HG02884 (cell line): ENCODE measurements at regions not wholly inside any gene's neighbourhood (a gene's known extent, or its start where the extent isn't known, plus 50 kb on each side); places are given as distances from the start of the nearest gene placed in this dataset.
A peak's percentile ranks its signal among the peaks of the same experiment; 100 is the strongest.

ENCODE experiments used
- ATAC-seq: cut with Tn5 transposase; IDR thresholded peaks from one replicate; pipeline ENCODE4 v1.9.1; 2021; ENCODE audit warnings: mild to moderate bottlenecking, moderate library complexity; ENCODE audit not compliant: unreplicated experiment

- ATAC-seq = no peak
Observed at GRCh38 chr1:116262207-116262994, 110.6 kb upstream of the ATP1A1 start.

GRCh38 chr1:116262995-116263385, 110.1 kb upstream of the ATP1A1 start:
- no peak for ATAC-seq

GRCh38 chr1:116265931-116266863, 106.8 kb upstream of the ATP1A1 start:
- no peak for ATAC-seq

DNA sequence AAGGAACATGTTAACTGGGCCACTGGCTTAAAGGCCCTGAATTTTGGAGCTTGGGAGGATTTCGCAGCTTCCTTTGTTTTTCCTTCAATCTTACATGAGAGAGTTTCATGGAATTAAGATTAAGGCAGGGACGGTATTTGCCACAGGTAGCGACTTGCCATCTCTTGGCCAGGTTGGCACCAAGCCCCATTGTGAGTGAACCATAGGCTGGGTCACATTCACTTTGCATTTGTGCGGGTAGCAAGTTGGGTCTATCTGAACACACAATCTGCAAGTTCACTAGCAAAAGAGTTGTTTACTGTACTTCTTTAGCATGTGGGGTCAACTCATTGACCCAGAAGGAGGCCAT, 106.2 kb upstream of the ATP1A1 start:
- ATAC-seq = no peak

DNA sequence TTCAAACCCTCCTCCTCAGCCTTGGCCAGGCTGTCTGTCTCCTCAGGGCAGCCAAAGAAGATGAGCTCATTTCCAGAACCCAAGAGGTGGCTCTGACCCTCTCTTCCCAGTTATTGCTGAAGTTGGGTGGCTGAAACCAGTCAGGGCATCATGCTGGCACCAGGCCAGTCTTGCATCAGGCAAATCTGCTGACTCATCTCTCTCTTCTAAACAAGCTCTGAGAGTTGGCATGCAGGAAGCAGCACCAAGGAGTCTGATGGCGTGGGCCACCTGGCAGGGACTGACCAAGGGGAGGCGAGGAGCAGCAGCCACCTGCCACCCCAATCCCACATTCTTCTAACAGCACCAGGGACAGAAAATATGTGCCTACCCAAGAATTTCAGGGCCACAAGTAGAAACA, 104.8 kb upstream of the ATP1A1 start:
- ATAC-seq = no peak

GRCh38 chr1:116270316-116271057, 102.6 kb upstream of the ATP1A1 start:
- no peak for ATAC-seq

DNA sequence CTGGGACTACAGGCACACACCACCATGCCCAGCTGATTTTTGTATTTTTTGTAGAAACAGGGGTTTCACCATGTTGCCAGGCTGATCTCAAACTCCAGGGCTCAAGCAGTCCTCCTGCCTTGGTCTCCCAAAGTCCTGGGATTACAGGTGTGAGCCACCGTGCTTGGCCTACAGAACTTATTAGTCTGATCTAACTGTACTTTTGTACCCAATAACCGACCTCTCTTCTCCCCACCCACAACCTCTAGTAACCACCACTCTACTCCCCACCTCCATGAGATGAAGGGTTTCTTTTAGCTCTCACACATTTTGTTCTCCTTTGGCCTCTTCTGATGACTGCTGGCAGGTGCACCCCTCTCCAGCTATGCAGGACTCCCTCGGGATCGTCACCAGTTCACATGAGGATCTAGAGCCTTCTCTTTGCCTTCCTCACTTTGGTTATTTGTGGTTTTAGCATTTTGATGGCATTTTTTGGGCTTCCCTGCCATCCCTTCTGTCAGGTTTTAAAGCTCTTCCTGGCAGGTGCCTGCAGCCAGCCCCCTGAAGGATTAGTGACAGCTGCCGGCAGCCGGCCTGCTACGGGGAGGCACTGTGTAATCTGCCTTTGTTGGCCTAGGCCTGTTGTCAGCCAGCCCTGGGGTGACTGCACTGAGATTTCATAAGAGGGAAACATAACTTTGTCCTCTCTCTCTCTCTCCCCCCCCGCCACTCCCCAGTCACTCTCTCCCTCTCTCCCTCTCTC, 99.8 kb upstream of the ATP1A1 start:
- ATAC-seq = no peak

GRCh38 chr1:116276532-116276931, 96.5 kb upstream of the ATP1A1 start:
- no peak for ATAC-seq

DNA sequence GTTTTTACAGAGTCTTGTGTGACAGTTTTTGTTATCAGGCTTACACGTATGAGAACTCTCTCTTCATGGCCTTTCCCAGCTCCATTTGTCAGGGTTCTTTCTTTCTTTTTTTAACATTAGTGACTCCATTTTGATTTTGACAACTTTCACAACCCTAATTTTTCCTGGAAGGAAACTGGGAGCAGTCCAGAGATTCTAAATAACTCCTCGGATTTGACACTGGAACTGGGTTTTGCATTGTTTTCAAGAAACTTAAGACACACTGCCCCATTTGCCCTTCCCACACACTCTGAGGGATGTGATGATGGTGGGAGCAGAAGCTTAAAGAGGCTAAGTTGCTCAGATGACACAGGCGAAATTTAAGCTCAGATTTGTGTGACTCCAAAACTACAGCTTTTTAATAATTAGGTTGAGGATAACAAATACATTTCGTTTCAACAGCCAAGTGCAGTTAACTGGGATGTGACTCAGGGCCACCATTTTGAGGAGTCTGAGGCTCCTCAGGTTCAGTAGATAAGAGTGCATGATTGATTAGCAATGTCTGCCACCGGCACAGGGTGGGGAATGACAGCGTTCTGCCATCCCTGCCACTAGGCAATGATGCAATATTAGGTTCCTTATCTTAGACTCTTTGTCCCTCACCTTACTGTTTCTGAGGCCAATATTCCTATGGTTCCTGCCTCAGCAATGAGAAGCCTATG, 95.1 kb upstream of the ATP1A1 start:
- no peak for ATAC-seq

- ATAC-seq = no peak
Observed at GRCh38 chr1:116278541-116278866, 94.5 kb upstream of the ATP1A1 start.

- no peak for ATAC-seq
Observed at GRCh38 chr1:116279715-116280114, 93.3 kb upstream of the ATP1A1 start.

DNA sequence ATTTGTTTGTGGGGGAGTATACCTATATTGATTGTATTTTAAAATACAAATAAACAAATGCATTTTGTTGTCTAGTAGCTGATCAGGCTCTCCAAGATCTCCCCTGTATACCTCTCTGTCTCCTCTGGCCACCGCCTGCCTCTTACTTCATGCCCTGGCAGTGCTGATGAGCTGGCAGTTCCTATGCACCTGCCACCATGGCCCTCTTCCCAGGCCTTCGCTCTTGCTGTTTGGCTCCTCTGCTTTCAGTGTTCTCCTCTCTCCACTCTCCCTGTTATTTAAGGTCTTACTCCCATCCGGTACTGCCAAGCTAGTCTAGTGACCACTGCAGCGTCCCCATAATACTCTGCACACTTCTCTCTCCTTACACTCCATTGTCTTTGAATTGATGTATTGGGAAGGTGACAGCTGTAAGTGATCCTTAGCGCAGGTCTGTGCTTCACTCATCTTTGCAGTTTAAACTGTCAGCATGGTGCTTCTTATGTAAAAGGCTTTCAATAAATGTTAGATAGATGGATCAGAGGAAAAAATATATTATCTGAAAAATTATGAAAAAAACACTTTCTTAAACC, 88.1 kb upstream of the ATP1A1 start:
- ATAC-seq = no peak

GRCh38 chr1:116286541-116286971, 86.5 kb upstream of the ATP1A1 start:
- ATAC-seq = no peak

DNA sequence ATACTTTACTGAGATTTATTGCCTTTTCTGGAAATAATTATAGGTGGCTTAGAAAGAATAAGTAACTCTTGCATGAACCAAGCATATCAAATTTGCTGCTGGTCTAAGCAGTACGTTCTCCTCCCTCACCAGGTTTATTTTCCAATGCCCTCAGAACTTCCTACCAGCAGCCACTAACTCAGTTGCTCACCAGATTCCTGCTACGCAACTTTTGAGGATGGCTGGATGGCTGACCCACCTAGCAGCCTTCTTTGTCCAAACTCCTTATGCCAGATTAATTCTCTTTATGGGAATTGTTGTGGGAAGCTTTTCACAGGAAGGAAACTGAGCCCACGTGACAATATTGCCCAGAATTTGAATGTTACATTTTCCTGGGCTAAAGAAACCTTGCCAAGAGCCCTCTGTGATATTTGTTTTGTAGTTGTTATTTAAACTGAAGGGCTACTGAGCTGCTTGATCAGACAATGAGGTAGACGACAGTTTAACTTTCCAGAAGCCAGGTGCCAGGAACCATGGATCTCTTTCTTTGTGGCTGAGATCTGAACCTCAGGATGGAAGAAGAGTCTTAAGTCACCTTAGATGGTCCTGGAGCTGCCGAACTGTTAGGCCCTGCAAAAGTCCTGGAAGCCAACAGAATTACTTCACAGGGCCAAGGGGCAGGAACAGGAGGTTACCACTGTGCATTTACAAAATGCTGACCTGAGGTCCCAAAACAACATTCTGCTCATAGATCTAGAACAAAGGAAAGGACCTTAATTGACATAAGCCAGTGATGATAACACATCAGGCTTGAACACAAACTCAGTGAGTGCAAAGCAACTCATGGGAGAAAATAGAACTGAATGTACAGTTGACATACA, 85.5 kb upstream of the ATP1A1 start:
- no peak for ATAC-seq

DNA sequence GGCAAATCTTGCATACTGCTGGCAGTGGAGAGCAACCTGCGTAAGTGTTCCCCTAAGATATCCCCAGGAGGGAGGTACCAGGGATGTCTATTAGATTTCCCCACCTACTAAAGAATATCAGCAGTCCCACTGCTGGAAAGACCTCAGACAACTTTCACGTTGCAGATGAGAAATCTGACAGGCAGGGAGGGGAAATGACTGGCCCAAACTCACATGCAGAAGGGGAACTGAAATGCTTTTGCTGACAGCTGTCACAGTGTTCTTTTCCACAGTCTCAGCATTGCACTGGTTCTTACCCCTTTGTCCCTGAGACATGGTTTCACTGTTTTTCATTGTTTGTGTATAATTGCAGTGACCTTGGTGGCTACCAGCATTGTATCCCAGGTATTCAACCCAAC, 84.8 kb upstream of the ATP1A1 start:
- ATAC-seq = peak; percentile 96

- ATAC-seq = no peak
Observed at GRCh38 chr1:116289193-116289592, 83.9 kb upstream of the ATP1A1 start.

DNA sequence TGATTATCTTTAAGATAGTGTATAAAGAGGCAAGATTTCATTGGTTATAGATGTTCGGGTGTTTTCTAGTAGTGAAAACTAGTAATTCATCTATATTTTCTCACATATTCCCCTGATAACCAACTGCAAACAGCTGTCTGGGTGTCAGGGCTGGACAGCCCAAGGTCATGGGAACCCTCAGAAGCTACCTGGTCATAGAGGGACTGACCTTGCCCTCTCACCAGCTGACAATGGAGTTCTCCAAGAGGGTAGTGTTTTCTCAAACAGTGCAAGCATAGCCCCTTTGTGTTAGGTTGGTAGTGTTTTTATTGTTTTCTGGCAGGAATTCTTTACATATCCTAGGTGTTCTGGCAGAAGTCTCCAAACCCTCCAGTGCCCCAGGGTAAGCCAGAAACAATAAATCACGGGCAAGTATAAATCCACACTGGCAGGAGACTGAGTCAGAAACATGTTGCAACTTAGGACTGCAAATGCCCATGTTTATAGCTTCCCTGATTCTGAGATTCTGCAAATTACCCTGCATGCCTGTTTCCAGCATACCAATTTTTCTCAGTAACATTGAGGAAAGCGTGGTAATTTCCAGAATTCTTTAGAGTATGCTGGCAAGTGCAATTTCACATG, 82.8 kb upstream of the ATP1A1 start:
- no peak for ATAC-seq

DNA sequence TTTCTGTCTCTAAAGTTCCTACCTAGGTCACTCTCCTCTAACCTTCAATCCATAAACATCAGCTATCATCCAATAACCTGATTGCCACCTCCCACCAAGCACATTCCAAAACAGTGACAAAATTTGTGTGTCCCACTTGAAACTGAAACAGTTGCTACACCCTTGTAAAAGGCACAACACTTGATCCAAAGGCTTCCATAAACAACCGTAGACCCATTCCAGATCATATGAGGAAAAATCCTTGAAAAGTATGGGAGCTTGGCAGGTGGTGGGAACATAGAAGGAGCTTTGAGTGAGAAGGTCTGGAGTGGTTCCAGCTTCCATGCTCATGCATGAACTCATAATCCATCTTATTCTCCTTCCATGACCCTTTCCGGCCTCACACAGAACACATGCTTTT, 82.0 kb upstream of the ATP1A1 start:
- ATAC-seq = no peak
